Activated effector memory CD4-positive, alpha-beta T cell treated with Interleukin-2 at 50 U/mL for 16 hours (primary cell): ENCODE measurements at regions not wholly inside any gene's neighbourhood (a gene's known extent, or its start where the extent isn't known, plus 50 kb on each side); places are given as distances from the start of the nearest gene placed in this dataset.
"Not testable (repeated sequence)": the region's sequence is repeated elsewhere in the genome, so short reads cannot be mapped to it uniquely, and the experiment has no call there.

Experiments
- DNase-seq: peaks from one replicate; pipeline ENCODE4 v3.0.0-alpha.2; 2020

GRCh38 chr21:35281956-35282355, 232.9 kb upstream of the RUNX1 start:
- no peak for DNase-seq

GRCh38 chr21:35280231-35280630, 231.1 kb upstream of the RUNX1 start:
- DNase-seq, result no peak

DNA sequence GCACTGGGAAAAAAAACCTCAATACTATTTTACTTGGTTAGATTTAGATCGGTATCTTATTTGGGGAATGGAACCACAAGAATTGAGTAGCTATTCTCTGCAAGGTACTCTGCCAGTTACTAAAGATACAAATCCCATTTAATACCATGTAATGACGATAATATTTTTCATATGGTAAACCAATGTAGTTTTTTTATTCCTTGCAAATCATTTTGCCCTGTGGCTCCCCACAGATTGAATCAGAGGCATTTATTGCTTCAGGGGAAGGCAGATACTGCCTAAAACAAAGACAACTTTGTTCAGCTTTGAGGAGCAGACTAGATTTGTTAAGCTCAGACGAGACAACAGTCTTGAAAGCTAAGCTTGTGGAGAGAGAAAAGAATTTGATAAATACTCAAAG, 226.7 kb upstream of the RUNX1 start:
- DNase-seq, result no peak

GRCh38 chr21:35274923-35275322, 225.8 kb upstream of the RUNX1 start:
- no peak for DNase-seq

- no peak for DNase-seq
These were observed 225.0 kb upstream of the RUNX1 start for GRCh38 chr21:35274090-35274489.

- no peak for DNase-seq
These were observed 224.2 kb upstream of the RUNX1 start for GRCh38 chr21:35273333-35273732.

DNA sequence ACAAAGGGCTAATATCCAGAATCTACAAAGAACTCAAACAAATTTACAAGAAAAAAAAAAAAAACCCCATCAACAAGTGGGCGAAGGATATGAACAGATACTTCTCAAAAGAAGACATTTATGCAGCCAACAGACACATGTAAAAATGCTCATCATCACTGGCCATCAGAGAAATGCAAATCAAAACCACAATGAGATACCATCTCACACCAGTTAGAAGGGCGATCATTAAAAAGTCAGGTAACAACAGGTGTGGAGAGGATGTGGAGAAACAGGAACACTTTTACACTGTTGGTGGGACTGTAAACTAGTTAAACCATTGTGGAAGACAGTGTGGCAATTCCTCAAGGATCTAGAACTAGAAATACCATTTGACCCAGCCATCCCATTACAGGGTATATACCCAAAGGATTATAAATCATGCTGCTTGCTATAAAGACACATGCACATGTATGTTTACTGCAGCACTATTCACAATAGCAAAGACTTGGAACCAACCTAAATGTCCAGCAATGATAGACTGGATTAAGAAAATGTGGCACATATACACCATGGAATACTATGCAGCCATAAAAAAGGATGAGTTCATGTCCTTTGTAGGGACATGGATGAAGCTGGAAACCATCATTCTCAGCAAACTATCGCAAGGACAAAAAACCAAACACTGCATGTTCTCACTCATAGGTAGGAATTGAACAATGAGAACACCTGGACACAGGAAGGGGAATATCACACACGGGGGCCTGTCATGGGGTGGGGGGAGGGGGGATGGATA, 222.4 kb upstream of the RUNX1 start:
- DNase-seq, result not testable (repeated sequence)

DNA sequence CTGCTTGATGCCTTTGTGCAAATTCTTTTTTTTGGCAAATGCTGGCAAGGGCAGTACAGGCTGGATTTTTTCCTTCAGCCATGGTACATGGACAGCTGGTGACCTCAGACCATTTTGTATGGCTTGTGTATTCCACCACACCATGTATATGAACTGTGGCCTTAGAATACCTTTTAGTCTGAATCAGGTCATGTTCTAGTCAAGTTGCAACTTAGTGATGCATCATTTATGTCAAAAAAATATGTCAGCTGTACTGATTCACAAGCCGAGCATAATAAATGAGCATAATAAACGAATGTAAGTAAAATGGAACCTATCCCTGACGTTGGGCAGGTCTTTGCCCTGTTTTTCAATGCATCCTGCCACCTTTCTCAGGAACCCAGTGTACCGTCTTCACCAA, 219.7 kb upstream of the RUNX1 start:
- DNase-seq, result no peak

GRCh38 chr21:35268261-35268660, 219.2 kb upstream of the RUNX1 start:
- DNase-seq, result no peak

DNA sequence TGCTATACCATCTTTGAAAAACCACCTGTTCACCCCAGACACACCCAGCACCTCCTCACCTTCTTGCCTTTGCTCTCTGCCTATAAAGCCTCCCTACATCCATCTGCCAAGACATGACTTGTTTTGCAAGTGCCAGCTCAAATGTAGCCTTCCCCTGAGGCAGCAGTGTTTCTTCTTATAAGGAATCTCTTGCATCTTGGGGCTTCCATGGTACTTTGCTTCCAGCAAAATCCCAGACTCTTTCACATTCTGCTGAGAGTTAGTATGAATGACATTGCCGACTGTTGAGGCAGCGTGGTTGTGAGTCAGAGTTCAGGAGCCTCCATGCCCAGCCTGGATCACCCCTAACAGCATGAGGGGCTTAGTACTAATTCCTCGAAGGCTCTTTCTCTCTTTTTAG, 217.4 kb upstream of the RUNX1 start:
- no peak for DNase-seq

- DNase-seq, result no peak
These were observed 216.2 kb upstream of the RUNX1 start for GRCh38 chr21:35265170-35265877.

GRCh38 chr21:35259457-35259856, 210.4 kb upstream of the RUNX1 start:
- DNase-seq, result no peak

GRCh38 chr21:35258521-35258920, 209.4 kb upstream of the RUNX1 start:
- no peak for DNase-seq

DNA sequence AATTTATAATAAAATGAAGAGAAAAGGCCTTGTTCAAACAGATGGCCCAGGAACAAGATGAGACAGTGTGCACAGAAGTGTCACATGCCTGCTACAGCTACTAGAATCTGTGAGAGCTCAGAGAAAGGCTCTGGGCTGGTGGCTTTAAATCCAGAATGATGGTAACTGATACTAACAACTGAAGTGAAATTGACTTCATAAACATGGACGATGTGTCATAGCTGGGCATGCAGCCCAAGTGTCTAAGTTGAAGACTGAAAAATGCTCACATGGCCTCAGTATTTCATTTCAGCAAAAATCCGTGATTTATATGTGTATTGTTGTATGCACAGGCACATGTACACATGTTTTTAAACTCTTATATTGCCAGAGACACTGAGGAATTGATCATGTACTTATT, 208.3 kb upstream of the RUNX1 start:
- DNase-seq, result no peak

DNA sequence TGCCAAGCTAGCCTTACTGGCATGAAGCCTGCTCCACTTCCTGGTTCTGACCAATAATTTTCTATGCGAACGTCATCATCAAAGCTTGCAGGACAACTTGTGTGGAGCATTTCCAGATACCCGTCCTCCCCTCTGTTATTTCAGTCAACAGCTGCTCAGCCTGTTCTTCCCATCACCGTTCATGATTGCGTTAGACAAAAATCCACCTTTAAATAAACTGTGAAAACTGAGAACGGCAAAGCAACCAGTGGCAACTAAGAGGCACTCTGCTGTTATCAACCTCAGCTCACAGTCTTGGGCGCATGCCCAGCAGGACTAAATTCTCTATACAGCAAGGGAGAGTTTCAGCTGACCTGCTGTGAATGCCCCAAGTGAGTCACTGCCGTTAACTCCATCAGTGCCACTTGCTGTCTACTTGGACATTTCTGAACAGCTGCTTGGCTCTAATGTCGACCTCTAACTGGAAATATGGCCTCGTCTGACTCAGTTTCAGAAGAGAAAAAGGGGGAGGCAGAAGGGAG, 207.4 kb upstream of the RUNX1 start:
- DNase-seq, result no peak

GRCh38 chr21:35254765-35255138, 205.7 kb upstream of the RUNX1 start:
- DNase-seq, result no peak

- DNase-seq, result no peak
These were observed 205.1 kb upstream of the RUNX1 start for GRCh38 chr21:35254006-35254764.

- no peak for DNase-seq
These were observed 203.7 kb upstream of the RUNX1 start for GRCh38 chr21:35252831-35253230.

GRCh38 chr21:35249636-35250035, 200.5 kb upstream of the RUNX1 start:
- no peak for DNase-seq

GRCh38 chr21:35245879-35246278, 196.8 kb upstream of the RUNX1 start:
- no peak for DNase-seq

DNA sequence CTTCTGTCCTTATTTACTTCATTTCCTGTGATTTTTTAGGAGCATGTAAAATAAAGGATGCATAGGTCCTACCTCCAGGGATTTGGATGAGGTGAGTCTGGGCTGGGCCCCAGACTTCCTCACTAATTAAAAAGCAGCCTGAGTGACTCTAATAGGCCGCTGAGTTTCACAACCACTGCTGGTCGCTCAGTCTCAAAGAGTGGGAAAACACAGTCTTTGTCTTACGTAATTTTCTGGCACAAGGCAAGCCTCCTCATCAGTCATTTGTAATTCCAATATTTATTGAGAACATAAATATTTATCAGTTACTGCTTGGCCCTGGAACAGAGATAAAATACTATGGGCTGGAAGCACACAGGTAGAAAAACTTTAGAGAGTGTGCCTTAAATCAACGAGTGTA, 195.4 kb upstream of the RUNX1 start:
- no peak for DNase-seq

- DNase-seq, result no peak
These were observed 194.1 kb upstream of the RUNX1 start for GRCh38 chr21:35243171-35243570.

GRCh38 chr21:35239811-35240219, 190.7 kb upstream of the RUNX1 start:
- DNase-seq, result no peak

- DNase-seq, result no peak
These were observed 189.0 kb upstream of the RUNX1 start for GRCh38 chr21:35238119-35238518.
